AG08395 (cell line): ENCODE measurements at regions not wholly inside any gene's neighbourhood (a gene's known extent, or its start where the extent isn't known, plus 50 kb on each side); places are given as distances from the start of the nearest gene placed in this dataset.

Experiments
- DNase-seq: peaks from one replicate; pipeline ENCODE4 v3.0.0; 2012; ENCODE audit warnings: mixed read lengths, low spot score

GRCh38 chr6:126529637-126530362 is 189.9 kb downstream of the CENPW start:
- no peak for DNase-seq

GRCh38 chr6:126530775-126531174 is 190.9 kb downstream of the CENPW start:
- DNase-seq = no peak

- DNase-seq = no peak
Measured at GRCh38 chr6:126531286-126531685, 191.4 kb downstream of the CENPW start.

GRCh38 chr6:126531840-126532239 is 191.9 kb downstream of the CENPW start:
- DNase-seq = no peak

- no peak for DNase-seq
Measured at GRCh38 chr6:126534401-126534800, 194.5 kb downstream of the CENPW start.

GRCh38 chr6:126535138-126535537 is 195.2 kb downstream of the CENPW start:
- DNase-seq = no peak

GRCh38 chr6:126535595-126535994 is 195.7 kb downstream of the CENPW start:
- DNase-seq = no peak

- DNase-seq = no peak
Measured at GRCh38 chr6:126537061-126537816, 197.3 kb downstream of the CENPW start.

- DNase-seq = peak; percentile 34
Measured at GRCh38 chr6:126539022-126539421, 199.1 kb downstream of the CENPW start.

- no peak for DNase-seq
Measured at GRCh38 chr6:126540161-126540560, 200.2 kb downstream of the CENPW start.

GRCh38 chr6:126541806-126542491 is 202.0 kb downstream of the CENPW start:
- DNase-seq = no peak

GRCh38 chr6:126546541-126547120 is 206.7 kb downstream of the CENPW start:
- peak; percentile 9 for DNase-seq

- DNase-seq = peak; percentile 30
Measured at GRCh38 chr6:126548300-126548699, 208.4 kb downstream of the CENPW start.

- no peak for DNase-seq
Measured at GRCh38 chr6:126550323-126550722, 210.4 kb downstream of the CENPW start.

GRCh38 chr6:126551832-126552231 is 211.9 kb downstream of the CENPW start:
- DNase-seq = no peak

GRCh38 chr6:126553854-126554253 is 213.9 kb downstream of the CENPW start:
- DNase-seq = peak; percentile 29

- DNase-seq = no peak
Measured at GRCh38 chr6:126570507-126570906, 230.6 kb downstream of the CENPW start.

- no peak for DNase-seq
Measured at GRCh38 chr6:126574301-126574700, 234.4 kb downstream of the CENPW start.

- DNase-seq = no peak
Measured at GRCh38 chr6:126581316-126581715, 241.4 kb downstream of the CENPW start.

GRCh38 chr6:126600258-126600916 is 260.5 kb downstream of the CENPW start:
- no peak for DNase-seq

GRCh38 chr6:126603410-126603809 is 263.5 kb downstream of the CENPW start:
- DNase-seq = no peak

- no peak for DNase-seq
Measured at GRCh38 chr6:126605089-126605488, 265.2 kb downstream of the CENPW start.
